HG03457 (cell line): ENCODE measurements at regions not wholly inside any gene's neighbourhood (a gene's known extent, or its start where the extent isn't known, plus 50 kb on each side); places are given as distances from the start of the nearest gene placed in this dataset.
A peak's percentile ranks its signal among the peaks of the same experiment; 100 is the strongest.

Source experiments
- ATAC-seq: cut with Tn5 transposase; IDR thresholded peaks from one replicate; pipeline ENCODE4 v1.9.1; 2021; ENCODE audit warnings: moderate number of reproducible peaks; ENCODE audit not compliant: unreplicated experiment

DNA sequence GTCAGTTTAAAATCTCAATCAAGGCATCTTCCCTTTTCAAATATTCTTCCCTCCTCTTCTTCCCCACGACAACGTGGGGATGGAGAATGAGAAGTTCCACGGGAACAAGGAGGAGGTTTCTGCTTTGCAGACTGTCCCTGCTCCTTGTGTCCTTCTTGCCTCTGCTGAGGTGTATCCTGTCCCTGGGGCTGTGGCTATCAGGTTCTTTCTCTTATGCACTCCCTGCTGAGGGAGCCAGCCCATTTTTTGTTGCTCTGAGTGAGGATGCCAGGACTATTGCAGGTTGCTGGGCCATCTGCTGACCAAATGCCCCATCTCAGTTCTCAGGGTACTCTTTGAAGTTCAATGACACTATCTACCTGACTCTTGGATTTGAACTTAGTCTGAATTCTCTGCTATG is 533.6 kb downstream of the RNF144B start:
- ATAC-seq, result no peak

DNA sequence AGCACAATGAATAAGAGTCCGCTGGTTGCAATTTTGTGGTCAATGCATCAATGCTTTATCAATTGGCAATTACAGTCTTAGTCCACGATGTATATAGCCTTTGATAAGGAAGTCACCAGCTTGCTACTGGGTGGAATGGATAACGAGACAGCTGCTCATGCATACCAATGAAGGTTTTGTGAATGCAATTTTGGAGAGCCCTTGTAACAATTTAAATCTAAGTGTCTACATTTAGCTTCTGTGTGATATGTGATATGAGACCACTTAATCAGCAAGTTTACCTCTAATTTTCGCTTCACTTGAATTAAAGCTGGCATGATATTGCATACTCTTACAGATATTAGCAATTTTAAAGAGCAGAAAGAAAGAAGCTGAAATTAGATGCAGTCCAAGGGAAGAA is 543.9 kb downstream of the RNF144B start:
- no peak for ATAC-seq

DNA sequence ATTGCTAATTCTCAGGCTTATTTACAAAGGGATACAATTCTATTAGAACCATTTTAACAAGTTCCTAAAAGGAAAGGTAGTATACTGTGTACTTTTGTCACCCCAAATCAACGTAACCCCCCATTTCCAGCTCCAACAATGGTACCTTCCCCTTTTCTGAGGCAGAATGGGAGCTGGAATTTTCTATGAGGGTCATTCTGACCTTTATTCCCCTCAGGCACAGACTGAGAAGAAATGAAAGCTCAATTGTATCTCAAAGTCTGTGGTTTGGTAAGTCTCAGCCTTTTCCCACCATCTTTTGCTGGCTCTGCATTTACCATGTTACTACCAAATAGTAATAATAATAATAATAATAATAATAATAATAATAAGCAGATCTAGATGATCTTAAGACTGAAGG is 571.0 kb downstream of the RNF144B start:
- ATAC-seq, result no peak

DNA sequence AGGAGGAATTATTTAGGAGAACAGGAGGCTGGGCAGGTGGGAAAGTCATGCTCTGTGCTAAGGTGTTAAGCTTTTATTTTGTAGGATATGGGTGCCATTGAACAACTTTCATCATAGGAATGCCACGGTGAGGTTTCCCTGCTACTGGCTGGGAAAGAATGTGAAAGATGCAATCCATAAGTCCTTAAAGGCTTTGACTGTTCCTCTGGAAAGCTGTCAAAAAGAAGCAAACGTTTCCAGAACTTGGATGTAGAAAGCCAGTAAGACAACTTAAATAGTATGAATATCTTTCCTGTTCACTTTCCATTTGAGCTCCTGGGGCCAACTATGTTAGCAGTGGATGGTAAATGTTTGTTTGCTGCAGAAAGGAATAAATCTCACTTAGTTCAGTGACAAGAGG is 574.4 kb downstream of the RNF144B start:
- ATAC-seq, result no peak

DNA sequence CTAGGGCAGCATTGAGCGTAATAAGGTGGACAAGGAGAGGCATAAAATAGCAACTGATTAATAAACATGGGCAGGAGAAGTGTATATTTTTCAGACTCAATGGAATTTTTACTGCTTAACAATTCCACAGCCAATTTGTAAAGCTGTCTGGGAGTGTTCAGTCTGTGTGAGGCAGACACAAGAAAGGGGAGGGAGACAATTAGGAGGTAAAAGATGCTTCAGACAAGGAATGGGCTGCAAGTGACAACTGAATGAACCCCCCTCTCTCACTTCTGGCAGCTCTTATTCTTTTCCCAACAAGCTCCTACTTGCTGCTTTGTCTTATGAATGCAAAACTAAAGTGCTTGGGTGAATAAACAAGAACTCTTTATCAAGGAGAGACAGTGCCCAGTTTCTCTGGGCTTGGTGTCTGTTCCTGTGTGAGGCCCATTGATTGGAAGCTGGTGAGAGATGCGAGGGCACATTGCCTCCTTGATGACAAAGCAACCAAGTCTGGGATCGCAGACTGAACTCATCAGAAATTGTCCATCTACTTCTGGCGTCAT is 575.3 kb downstream of the RNF144B start:
- no peak for ATAC-seq

DNA sequence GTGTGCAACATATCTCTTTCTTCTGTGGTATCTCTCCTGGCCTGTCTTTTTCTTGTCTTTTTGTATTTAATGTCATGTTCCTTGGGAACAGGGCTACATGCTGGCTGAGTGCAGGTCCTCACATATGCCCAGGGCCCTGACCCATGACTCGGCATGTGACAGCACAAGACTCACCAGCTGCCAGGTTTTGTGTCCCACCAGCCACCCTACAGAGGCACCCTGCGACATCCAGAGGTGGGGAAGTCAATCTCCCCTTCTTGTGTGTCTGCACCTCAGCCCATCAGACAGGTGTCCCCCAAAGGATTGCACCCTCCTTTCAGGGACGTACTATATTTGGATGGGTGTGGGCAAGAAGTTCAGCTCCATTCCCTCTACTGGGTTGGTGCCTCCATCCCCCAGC is 576.3 kb downstream of the RNF144B start:
- ATAC-seq, result no peak

DNA sequence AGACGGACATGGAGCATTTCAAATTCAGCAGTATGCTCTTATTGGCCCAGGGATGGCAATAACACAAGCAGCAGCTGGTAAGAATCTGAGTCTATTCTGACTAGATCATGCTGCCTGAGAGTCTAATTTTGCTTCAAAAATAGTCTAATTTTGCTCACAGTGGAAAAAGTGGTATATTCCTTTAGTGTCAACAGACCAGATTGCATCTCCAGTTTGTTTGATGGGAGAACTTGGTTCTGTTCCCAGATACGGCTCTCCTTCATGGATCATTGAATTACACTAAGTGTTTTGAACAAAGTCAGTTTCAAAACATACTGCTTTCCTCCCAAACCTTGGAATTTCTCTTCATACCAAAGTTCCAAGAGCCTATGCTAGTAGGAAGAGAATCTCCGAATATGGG is 586.1 kb downstream of the RNF144B start:
- ATAC-seq, result no peak

DNA sequence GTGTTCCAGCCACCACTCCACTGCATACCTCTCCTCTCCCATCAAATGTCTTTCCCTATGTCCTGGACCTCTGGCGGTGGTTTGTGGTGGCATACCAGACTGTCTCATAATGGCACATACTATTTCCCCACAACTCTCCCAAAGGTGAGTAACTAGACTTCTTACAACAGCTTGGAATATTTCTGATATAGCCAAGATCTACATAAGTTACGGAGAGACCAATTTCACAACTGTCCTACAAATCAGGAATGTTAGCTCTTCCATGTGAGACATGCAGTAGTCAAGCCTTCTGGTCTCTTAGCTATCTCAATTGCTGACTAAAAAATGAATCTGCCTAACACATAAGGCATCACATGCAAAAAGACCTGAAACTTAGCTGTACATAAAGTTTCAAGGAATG is 588.9 kb downstream of the RNF144B start:
- ATAC-seq, result no peak

DNA sequence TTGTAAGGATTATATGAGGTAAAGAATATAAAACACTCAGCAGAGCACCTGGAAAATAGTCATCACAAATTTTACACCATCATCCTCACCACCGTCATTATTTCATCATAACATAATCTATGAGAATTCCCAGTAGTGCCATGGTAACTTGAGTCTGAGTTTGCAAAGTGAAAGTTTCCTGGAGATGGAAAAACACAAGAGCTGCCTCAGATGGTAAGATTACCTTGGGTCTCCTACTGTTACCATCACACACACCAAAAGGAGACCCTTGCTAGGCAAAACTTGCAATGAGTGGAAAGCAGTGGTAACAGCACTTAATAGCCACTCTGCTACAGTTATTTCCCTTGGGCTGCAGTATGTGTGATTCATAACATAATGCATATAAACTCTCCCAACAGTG is 589.8 kb downstream of the RNF144B start:
- no peak for ATAC-seq

DNA sequence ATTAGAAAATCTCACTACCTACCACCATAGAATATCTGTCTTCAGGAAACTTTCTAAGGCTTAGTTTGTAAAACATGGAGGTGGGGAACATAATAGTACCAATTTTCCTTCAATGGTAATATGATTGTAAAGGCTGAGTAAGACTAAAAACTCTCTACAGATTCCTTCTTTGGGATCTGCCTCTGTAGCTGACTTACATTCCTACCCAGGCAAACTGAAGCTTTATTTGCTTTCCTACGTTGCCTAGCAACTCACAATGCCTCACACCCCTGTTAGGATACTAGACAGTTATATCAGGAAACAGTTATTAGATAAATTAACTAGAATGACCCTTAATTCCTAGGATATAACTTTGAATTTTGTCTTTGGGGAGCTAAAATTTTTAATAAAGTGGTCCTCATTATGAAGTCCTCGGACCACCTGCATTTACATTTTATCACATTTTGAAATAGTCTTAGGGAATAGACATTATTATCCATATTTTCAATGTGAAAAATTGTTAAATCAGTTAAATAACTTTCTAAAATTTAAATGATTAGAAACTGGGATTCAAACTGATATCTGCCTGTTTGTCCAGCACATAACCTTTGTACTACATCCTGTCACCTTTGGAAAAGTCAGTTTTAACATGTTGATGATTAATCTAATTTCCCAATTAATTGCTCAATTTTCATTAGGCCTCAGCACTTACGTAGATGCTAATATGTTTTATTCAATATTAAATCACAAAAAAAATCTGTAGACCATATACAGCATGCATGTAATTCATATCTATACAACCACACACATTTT is 591.4 kb downstream of the RNF144B start:
- ATAC-seq, result no peak

DNA sequence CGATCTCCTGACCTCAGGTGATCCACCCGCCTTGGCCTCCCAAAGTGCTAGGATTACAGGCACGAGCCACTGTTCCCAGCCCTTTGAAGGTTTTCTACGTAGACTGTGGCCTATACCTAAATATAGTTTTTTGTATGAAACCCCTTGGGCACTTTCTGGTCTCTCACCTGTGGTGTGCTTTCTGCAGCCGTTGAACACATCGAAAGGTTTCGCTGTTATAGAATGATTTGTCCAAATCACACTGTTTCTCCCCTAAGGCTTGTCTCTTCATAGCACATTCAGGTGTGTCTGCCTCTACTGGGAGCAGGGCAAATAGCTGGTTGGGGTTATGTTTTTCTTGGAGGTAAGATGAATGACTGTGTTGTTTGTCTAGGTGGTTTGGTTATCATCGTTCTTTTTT is 597.9 kb downstream of the RNF144B start:
- ATAC-seq, result no peak

DNA sequence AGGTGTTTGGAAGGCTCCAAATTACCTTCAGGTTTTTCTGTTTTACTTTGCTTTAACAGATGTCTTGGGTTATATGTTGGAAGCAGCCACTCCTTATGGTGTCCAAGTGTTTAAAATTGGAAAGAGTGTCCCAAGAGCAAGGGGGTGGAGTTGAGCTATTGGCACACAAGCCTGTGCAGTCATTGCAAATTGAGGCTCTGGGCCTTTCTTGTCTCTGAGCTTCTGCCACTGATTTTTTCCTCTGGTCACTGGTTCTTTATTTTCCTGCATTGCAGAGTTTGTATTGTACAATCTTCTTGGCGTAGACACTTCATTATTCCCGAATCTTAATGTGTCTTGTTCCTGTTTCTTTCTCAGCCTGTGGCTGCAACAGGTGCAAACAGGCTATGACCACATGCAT is 598.8 kb downstream of the RNF144B start:
- no peak for ATAC-seq

DNA sequence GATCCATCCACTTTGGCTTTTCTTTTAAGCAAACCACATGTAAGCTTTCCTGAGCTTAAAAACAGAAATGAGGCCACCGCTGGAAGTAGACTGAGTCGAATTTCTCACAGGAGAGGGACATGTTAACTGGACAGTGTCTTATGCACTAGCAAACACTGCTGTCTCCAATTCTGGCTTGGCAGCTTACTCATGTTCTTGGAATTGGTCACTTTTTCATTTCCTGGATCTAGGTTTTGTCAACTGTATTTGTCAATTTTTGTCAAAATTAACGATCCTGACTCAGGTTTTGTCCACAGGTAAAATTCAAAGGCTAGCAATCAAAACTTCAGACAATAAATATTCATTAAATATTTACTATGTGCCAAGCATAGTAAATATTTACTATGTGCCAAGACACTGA is 601.5 kb downstream of the RNF144B start:
- no peak for ATAC-seq

DNA sequence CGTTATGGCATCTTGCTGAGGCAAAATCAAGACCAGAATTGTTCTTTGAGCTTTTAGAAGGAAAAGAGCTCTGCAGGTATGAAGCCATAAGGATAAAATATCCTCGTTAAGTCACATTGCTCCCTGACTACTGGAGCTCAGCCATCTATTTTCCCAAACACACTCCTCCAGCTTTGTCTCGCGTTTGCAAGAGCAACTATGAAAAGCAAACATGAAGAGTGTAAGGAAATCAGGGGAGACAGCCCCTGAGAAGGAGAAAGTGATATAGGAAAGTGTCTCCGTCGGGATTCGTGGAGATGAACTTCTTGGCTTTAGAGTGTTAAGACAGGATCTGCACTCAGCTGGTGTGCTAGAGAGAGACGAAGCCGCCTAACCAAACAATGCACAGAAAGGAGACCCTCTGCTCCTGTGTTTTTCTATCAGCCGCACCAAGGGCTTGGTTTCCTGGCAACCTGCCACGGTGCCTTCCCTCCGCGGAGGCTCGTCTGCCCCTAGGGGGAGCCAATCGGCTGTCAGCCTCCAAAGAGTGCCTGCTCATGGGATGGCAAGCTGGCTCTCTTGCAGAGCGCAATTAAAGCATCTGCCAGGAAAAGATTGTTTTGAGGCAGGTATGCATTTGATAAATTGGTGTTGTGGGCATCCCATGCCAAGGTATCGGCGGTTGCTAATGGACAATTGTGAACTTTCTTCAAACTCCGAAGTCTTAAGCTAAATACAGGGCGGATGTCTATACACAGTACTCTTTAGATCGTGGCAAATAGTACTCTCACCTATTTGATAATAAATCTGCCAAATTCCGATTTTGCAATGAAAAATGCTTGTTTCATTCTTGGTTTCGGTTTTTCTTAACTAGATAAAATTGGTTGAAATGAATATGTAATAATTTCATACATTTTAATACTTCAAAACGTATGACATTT is 603.2 kb downstream of the RNF144B start:
- no peak for ATAC-seq

DNA sequence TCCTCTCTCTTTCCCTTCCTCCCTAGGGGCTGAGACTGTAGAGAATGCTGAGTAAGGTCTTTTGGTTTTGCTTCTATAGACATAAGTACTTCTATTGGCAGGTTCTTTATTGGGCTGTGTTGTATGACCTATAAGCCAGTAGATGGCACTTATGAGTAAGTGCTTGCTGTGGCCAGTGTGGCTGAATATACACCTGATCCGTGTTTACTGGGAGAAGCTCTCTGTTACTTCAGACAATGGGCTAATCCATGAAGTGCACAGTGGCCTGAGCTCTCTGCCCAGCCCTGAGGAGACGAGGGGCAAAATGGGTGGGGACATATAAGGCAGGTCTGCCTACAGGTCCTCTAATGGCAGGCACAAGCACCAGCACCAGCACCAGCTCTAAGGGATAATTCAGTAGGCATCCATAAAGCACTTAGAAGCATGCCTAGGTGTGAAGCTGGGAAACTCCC is 610.3 kb downstream of the RNF144B start:
- ATAC-seq, result peak; percentile 92

DNA sequence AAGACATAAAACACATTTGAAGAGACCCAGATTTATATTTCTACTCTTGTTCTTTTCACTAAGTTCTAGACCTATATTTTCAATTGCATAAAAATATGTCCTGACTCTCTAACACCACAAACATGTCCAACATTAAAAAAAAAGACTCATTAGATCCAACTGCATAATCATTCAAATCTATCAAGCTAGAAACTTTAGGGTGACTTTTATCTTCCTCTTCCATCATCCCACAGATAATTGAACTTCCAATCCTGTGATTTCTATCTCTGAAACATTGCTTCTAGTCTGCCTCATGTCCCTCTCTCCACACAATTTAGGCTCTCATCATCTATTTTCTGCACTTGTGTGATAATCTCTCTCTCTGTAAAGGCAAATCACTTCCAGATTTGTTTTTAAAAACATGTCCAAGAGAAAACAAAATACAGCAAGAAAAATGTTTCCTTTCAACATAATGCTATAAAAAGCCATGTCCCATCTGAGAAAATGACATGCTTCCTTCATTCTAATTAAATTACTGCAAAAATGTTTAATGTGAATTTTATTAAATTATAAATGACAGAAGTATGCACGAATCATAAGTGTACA is 615.9 kb downstream of the RNF144B start:
- ATAC-seq, result no peak

DNA sequence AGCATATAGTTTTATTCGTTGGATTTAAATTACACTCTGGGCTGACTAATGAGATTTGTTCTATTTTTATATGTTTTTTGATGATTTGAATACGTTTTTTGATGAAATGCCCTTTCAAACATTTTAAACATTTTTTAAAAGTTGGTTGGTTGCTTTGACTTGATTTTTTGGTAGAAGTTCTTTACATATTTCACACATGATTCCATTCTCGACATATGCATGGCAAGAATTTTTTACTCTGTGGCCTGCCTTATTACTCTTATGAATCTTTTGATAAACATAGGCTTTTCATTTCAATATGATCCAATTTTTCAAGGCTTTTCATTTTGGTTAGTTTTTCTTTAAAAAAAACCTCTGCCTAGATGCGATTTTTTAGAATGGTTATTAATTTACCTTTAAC is 617.0 kb downstream of the RNF144B start:
- no peak for ATAC-seq

DNA sequence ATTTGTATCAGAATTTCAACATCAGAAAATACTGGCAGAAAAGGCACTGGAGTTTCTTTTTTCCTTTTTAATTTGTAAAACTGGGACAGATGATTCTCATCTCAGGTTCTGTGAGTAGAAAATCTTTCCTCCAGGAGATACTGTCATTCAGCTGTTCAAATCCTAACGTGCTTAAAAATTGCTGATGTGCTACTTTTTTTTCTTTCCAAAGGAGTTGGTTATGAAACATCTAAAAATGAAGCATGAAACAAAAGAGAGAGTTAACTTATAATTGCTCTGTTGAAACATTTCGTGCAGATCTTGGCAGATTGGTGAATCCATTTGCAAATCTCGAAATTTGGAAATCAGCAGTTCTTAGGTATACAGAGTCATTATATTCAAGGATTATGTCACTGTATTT is 622.6 kb downstream of the RNF144B start:
- ATAC-seq, result no peak

DNA sequence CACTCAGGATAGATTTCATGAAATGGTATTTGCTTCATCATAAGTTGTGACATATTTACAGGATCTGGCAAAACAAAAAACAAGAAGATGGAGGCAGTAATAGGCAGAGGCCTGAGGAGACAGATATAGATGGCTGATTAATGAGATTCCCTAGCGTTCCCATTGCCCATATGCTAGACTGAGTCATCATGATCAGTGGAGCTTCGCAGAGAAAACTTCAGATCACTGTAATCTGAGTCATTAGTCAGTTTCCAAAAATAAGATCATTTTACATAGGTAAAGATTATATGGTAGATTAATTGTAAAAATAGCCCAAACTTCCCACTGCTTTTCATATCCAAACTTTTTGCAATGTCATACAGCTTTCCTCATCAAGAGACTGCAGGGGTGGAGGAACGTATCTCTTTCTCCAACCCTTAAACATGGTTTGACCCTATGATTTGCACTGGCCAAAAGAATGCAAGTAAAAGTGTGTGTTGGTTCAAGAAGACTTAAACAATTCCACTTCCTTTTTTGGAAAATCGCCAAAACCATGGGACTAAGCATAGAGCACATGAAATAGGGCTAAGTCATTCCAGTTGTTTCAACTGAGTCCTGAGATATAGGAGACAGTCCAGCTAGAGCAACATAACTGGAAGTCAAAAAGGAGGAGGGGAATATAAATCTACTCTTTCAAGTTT is 626.0 kb downstream of the RNF144B start:
- ATAC-seq, result no peak

DNA sequence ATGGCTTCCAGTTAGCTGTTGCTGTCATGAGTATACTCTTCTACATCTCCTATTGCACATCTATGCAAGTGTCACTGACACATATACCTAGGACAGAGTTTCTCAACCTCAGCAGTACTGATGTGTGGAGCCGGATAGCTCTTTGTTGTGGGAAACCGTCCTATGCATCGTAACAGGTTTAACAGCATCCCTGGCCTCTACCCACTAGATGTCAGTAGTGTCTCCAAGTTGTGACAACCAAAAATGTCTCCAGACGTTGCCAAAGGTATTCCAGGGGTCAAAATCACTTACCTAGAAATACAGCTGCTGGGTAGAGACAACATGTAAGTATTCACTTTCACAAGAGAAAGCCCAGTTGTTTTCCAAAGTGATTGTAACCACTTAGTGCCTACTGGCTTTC is 637.6 kb downstream of the RNF144B start:
- no peak for ATAC-seq

DNA sequence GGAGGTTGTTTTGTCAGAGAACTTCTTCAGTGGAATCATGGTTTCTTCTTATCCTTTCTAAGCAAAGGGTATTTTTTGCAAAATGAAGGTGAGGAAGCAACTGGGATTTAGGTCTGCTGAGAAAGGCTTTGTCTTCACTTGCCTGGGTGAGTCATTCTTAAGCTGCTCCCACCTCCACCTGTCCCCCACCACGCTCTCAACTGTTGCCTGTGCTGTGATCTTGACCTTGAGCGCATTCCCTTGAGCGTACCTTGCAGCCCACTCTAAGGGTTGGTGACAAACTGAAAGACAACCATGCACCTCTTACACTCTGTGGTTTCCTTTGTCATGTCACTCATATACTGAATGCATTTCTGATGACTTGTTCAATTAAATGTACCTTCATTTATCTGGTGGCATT is 641.1 kb downstream of the RNF144B start:
- no peak for ATAC-seq
